DMS53 treated with DMSO at 0.1 percent for 48 hours (cell line): ENCODE measurements at regions not wholly inside any gene's neighbourhood (a gene's known extent, or its start where the extent isn't known, plus 50 kb on each side); places are given as distances from the start of the nearest gene placed in this dataset.
"Not testable (repeated sequence)": the region's sequence is repeated elsewhere in the genome, so short reads cannot be mapped to it uniquely, and the experiment has no call there.

Experiments
- DNase-seq: peaks from one replicate; lab custom pipeline; 2025; ENCODE audit not compliant: unreplicated experiment; lab: John Stamatoyannopoulos, UW

DNA sequence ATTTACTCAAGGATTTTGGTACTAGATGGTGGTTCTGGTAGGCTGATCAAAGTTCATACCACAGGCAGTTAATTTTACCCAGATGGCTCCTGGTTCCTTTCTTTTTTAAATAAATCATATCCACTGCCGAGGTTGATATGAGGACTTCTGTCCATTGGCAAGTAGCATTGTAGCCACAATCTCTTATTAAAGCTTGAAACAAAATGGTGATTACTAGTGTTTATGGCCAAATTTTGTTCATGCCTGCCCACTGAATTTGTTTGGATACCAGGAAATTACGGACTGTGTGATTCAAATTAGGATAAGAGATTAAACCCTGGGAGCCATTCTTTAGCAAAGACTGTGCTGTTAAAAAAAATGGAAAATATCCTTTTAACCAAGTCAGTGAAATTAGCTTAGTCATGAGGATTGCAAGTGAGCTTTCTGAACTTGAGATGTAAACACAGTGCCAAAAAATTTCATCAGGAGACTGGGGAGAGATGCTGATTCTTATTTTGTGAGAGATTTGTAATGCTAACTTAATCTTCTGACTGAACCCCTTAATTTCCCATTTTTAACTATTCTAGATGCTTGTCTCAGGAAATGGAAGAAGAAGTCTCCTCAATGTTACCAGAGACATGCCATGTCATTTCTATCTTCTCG is 893.5 kb upstream of the ADAMTS5 start:
- not testable (repeated sequence) for DNase-seq

DNA sequence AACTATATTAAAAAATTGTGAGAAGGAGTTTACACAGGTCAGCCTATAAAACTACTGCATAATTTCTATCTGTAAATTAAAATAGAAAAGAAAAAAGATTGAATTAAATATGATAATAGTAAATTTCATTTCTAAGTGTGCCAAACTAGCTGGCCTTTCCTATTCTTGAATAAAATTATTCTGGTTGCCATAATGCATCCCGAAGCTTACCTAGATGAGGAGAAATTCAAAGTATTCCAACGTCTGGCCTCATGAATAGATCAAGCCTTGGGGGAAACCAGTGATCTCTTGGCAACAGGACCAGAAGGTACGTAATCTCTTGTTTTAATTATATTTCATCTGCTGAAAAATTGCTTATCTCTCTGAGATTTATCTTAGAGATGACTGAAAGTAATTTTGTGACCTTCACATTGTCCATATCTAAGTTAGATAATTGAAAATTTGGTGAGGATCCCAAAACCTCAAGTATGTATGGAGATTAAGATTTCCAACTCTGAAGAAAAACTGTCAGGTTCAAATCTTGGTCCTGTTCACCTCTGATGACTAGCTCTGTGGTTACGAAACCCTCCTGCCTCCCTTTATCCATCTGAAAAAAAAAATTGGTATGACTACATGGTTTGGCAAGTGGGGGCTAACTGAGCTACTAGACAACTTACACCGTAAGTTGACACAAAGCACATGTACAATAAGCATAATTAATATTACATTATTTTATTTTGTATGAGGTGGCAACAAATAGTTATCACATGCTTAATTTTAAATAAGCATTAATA is 891.4 kb upstream of the ADAMTS5 start:
- DNase-seq, result not testable (repeated sequence)

DNA sequence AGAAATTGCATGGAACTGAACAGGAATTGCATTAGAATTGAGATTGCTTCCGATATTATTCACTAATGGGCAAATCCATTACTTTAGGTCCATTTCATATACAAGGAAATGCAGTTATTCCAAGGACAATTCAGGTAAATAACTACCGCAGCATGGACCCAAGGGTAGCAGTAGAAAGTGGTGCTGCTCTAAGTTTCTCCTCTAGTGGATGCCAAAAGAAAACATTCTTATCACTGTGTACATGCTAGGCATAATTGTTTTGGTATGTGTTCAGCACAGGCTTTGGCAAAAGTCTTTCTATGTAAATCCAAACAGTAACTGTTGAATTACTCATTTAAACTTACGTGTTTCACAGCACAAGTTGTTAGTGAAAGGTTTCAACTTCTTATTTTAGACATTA is 890.1 kb upstream of the ADAMTS5 start:
- DNase-seq, result not testable (repeated sequence)

DNA sequence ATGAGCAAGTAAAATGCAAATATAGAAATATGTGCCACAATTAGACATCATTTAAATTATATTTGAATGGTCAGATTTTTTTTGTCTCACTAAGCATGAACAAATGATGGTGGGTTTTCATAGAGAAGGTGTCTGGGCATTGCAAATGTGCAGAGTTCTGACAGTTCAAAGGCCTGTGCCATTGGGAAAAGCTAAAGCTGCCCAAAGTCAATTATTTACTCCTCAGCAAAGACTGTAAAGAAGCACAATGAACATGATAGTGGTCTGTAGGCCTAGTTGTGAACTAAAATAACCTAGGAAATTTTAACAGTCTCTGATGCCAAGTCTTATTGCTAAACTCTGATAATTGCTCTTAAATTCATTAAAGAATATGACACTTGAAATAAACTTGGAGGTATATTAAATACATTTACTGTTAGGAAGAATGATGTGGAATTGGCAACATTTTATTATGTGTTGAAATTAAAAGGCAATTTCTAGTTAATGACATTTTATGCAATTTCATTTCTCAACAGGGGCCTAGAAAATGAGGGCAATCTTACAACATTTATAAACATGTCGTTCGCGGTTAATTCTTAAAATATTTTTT is 874.3 kb upstream of the ADAMTS5 start:
- no peak for DNase-seq

DNA sequence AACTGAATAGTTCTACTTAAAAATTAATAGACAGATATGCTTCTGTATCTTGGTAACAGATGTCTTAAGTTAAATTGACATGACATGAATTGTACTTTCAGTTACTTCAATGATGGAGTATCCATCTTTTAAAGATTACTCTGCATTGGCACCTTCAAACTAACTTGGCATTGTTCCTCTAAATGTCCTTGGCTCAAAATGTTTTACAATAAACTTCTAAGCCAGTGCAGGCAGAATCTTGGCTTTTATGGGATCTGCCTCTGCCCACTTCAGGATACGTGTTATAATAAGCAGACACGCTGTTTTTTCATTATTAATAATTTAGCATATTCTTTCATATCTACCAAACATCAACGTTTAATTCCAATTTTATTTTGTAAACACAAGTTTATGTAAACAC is 873.4 kb upstream of the ADAMTS5 start:
- no peak for DNase-seq

DNA sequence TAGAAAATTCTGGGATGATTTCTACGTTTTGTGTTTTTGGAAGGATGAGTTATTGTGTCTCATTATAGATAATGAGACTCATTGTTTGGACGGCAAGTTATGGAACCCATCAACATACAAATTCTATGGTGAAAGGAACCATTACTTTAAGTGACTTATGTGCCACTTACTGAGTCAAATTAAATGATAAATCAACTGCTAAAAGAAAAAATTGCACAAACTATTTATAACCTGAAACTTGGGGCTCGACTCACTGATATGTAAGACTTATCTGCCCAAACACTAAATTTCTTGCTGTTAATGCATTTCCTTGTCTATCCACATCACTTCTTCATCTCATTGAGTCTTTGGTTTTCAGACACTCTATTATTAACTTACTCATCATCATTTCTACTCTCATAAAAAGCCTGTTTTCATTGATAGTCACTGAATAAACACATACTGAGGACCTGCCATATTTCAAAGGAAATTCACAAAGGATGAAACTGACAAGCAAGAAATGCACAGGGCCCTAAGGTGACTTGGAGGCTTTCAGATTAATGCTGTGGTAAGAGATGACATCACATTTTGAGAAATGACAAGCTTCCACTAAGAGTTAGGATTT is 872.7 kb upstream of the ADAMTS5 start:
- no peak for DNase-seq

DNA sequence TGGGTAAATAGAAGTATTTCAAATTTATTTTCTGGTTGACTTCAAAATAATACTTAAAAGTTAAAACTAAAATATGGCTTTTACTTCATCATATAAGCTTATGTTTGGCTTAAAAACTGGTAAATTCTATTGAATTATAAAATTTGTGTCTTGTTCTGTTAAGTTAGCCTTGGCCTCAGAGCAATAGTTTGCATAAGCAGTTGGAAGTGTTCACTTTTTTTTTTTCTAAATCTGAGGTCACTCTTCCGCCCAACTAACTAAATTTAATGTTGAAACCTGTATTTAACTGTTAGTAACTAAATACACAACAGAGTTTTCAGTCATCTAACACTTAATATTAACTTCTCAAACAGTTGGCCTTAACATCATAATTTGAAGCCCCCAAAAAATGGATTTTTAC is 871.7 kb upstream of the ADAMTS5 start:
- no peak for DNase-seq

DNA sequence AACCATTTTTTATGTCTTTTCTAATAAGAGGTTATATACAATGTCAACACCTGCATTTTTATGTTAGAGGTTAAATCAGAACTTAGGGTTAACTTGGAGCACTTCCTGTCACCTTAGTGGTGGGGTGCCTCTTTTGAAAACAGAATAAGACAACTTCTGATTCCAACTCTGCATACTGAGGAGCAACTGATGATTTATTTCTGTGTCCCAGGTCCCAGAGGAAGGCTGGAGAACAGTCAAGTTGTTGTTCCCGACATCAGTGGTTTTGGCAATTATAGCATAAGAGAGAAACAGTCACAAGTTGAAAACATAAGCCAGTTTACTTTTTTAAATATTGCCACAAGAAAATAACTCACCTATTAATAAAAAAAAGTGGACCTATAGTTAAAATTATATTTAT is 871.0 kb upstream of the ADAMTS5 start:
- DNase-seq, result no peak

DNA sequence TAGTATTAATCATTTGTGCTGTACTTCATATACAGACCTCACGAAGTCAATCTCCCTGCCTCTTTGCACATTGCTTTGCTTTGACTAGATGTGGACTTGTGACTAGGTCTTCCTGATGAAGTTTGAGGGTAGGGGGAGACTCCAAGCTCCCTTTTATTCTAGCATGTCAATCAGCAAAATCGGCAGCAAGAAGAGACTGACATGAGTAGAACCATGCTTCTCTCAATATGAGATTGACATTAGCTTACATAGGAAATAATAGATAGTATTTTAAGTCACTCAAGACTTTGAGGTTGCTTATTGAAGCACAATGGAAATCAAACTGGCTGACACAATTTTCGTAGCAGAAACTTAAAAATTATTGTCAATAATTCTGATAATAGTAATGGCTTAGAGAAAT is 866.4 kb upstream of the ADAMTS5 start:
- DNase-seq, result no peak

DNA sequence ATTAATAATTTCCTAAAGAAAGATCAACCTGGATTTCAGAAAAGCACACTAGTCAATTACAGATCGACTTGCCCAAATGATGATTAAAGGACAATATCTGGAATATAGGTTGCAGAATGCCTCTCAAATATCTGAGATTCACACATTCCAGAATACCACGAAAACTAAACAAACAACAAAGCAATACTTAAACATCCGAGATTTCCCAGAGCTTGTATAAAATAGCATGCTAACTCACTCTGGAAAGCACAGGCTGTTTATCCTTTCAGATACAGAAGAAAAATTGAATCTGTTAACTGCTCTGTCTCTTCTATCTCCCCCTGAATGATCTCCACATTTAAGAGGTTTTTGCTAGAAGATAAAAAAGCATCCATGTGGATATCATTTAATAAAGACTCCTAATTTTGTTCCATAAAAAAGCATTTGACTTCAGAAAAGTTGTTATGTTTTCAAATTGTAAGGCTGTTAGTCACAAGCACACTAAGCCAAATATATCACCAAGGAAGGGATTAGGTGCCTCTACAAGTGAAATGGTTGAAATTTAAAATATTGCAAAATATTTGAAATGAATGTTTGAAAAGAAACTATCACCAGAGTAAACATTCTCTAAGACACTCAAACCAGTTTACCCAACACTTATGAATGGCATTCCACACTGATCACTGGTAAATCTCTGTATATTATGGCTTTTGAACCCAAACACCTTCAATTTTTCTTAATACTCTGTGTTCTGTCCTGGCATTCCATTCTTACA is 865.1 kb upstream of the ADAMTS5 start:
- no peak for DNase-seq

DNA sequence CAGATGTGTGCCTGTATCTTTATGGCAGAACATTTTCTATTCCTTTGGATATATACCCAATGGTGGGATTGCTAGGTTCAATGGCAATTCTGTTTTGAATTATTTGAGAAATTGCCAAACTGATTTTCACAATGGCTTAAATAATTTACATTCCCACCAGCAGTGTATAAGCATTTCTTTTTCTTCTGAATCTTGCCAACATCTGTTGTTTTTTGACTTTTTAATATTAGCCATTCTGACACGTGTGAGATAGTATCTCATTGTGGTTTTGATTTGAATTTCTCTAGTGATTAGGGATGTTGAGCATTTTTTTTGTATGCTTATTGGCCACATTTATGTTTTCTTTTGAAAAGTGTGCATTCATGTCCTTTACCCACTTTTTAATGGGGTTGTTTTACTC is 864.3 kb upstream of the ADAMTS5 start:
- no peak for DNase-seq

DNA sequence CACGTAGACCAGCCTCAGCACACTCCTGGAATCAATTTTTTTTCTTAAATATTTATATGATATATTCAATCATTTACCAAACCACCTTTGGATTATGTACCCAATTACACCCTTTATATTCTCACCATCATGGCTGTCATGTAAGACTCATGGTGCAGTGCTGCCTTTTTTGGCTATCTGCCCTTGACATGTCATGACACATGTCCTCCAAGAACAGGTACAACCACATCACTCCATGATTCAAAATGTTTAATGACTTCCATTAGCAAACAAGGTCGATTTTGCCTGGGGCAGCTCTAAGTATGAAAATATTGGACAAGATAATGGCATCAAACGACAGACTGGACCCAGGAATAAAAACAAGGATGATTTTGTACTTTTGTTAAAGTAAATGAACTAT is 861.1 kb upstream of the ADAMTS5 start:
- DNase-seq, result no peak

DNA sequence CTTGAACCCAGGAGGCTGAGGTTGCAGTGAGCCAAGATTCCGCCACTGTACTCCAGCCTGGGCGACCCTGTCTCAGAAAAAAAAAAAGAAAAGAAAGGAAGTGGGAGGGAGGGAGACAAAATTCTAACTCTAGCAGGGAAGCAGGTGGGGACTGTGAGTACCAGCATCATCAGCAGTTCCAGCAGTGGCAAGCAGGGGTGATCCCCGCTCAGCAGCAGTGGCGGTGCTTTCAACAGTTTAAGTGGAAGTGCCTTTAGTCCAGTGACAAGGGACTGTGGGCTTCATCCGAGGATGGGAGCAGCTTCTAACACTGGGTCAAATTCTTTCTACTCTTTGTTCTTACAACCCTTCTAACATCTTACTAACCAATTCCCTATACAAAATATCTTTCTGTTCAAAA is 858.1 kb upstream of the ADAMTS5 start:
- DNase-seq, result no peak

DNA sequence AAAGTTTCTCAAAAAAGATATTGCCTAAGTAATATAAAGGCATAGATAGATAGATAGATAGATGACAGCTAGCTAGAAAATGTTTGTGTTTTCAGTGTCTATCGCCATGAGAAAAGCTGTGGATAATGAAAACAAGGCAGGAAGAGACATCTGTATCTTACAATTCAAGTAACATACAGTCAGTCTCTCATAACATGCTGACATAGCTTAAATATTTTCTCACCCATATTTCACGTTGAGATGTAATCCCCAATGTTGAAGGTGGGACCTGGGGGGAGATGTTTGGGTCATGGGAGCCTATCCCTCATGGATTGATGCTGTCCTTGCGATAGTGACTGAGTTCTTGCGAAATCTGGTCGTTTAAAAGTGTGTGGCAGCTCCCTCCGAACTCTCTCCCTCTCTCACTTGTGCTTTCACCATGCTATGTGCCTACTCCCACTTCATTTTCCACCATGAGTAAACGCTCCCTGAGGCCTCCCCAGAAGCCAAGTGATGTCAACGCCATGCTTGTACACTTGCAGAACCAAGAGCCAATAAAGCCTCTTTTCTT is 856.8 kb upstream of the ADAMTS5 start:
- DNase-seq, result no peak

DNA sequence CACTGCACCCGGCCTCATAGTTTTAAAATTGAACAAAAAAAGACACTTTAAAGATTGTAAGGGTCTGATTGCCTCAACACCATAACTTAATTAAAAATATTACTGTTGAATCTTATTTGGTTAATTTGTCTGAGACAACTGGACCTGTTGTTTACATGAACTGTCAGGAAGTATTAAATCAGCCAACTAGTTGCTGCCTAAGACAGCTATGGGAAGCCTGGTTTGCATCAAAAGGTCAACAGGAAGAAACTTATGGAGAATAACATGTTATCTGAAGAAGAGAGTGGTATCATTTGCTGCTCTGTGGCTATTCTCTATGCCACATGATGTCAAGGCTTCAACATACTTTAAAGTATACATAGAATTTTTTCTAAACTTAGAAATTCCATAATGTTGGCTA is 853.5 kb upstream of the ADAMTS5 start:
- DNase-seq, result no peak

DNA sequence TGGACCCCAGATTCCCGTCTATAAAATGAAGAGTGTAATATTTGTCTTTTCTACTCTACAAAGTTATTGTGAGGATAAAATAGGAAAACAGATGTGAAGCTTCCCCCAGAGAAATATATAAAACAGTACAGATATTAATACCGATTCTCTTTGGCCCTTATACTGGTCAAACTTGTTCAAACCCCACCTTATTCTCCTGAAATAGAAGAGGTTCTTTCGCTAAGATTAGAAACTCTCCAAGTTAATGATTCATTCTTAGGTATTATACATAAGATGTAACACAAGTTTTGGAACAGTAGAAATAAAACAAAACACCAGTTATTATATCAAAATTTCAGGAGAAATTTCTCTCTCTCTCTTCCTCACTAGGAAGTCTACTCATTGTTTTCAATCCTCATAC is 852.4 kb upstream of the ADAMTS5 start:
- DNase-seq, result no peak

DNA sequence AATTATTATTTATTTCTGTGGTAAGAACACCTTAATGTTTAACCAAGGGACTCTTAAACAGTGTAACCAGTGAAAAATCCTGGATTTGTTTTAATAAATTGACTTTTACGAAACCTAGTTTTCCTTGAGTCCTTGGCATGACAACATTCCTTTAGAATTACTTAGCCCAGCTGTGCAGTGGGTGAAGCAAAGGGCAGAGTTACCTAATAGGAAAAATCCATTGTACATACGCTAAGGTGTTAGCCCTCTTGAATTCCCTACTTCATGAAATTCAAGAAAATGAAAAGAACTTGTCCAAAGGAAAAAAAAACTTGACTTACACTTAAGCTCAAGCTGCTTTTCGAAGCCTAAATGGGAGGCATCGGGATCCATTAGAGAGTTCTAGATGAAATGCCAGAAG is 852.0 kb upstream of the ADAMTS5 start:
- DNase-seq, result no peak

DNA sequence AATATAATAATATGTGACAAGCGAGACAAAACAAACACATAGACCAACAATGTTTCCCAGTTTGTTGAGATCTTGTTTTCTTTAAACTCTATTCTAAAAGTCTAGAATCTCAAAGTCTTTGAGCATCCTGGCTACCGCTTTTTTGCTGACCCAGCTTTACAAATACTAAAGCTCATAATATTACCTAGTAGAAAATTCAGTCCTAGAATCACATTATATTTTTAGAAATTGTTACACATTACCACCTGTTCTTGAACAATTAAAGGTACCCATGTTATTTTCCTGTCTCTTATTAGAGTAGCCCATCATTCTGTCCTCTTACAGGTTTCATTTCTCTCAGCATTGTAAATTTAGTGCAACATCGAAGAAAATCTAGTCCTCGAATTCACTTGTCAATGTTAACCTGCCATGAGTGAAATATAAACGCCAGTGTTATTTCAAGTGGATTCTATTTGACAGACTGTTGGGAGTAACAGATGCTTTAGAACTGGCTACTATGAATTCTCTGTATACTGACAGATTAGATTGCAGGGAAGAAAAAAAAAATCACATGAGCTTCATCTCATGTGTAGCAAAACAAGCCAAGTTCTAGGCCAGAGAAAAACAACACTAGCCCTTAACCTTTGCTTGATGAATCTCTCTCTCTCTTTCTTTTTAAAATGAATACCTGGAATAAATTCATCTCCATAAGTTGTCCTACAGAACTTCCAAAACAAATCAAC is 851.2 kb upstream of the ADAMTS5 start:
- DNase-seq, result no peak

DNA sequence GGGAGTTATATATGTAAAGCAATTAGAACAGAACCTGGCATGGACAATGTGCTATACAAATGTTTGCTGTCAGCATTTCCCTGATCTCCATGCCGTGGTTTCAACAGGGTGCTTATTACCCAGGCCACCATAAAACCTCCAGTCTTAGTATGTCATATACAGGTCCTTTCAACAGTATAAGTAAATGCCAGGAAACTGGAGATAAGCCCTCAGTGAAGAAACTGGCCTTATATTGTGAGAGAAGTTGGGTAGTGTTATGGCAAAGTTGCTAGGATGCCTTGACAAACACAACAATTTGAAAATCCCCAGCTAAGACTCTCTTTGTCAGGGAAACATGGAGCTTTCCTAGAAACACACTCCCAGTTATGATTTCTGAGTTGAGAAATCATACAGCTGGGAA is 850.2 kb upstream of the ADAMTS5 start:
- no peak for DNase-seq

DNA sequence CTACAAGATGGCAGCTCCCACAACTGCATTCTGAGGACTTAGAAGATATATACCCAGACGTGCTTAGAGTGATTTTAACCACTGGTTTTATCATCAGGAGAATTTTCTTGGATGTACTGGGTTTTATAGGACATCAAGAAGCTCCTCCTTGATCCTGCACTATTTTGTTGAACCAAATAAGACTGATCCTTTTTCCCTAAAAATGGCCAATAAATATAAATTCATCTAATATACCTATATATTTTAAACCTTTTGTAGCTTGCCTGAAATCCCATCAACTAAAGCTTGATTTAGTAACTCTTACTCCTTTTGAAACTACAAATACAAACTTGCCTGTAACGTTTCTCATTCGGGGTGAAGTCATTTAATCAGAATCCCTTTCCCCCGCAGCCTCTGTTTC is 849.4 kb upstream of the ADAMTS5 start:
- no peak for DNase-seq
